ENCODE measurements at regions not wholly inside any gene's neighbourhood (a gene's known extent, or its start where the extent isn't known, plus 50 kb on each side); places are given as distances from the start of the nearest gene placed in this dataset.

DNA sequence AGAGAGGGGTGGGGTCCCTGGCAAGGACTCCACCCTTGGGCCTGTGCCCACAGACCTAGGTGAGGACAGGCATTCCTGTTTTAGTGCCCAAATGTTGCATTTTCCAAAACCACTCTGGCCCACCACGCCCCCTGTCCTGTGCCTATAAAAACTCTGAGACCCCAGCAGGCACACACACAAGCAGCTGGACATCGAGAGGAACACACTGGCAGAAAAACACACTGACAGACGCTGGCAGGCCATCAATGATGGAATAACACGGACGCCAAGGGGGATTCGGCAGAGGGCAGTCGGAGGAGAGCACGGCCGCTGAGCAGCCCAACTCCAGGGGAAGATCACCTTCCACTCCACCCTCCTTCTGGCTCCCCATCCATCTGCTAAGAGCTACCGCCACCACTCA is 386.9 kb upstream of the AUTS2 start:
- Histone ChIP-seq H2AFZ (ENCODE audit: low read length) (no peak overlapping the region), H2BK5ac (ENCODE audit: low read depth, low read length) (no peak overlapping the region), H3K4ac (replicated peaks; ENCODE audit: insufficient read length, low read depth, low read length) (no peak overlapping the region), H3K79me1 (ENCODE audit: low read depth, low read length) (no peaks in the 10 kb centered on the region), H3K23me2 (ENCODE audit: low read depth, low read length) (no peaks in the 10 kb centered on the region), H4K5ac (ENCODE audit: insufficient read length, low read depth, low read length) (no peak overlapping the region), H2BK15ac (ENCODE audit: low read length) (no peak overlapping the region), H3K27me3 (replicated peaks in 1 of 4; ENCODE audit: control insufficient read depth in 3 of 4, extremely low read depth in 1 of 4, insufficient read depth in 3 of 4, low read length in 3 of 4) (peaks cover 0 to 2% (median under 1%) of the 10 kb centered on the region in 4 experiments; a peak in 2 of 7 replicates), H4K20me1 (replicated peaks in 1 of 2; ENCODE audit: control insufficient read depth in 1 of 2, insufficient read depth in 2 of 2, low read length in 2 of 2) (no peaks in the 10 kb centered on the region), H3K4me3 (ENCODE audit: extremely low read depth in 1 of 4, insufficient read depth in 2 of 4, low read depth in 3 of 4, low read length in 4 of 4) (no peak overlapping the region), H3K56ac (replicated peaks; ENCODE audit: insufficient read length, low read depth, low read length) (no peak overlapping the region), H3K23ac (ENCODE audit: insufficient read length) (no peak overlapping the region), H2BK120ac (replicated peaks; ENCODE audit: low read depth, low read length) (no peak overlapping the region), H3K4me1 (replicated peaks in 1 of 4; ENCODE audit: control insufficient read depth in 3 of 4, insufficient read depth in 4 of 4, low read length in 3 of 4) (peaks cover 0 to 3% (median 0%) of the 10 kb centered on the region in 4 experiments; a peak in 2 of 7 replicates), H3K18ac (ENCODE audit: extremely low read depth, low read length) (no peak overlapping the region), H3K9ac (replicated peaks in 1 of 4; ENCODE audit: extremely low read depth in 1 of 4, low read depth in 3 of 4, low read length in 3 of 4) (no peak overlapping the region), H4K8ac (ENCODE audit: extremely low read depth, insufficient read depth, low read length) (no peak overlapping the region), H3K14ac (ENCODE audit: insufficient read length) (no peak overlapping the region), H3K27ac (ENCODE audit: low read depth, low read length) (no peak overlapping the region), H3K4me2 (ENCODE audit: insufficient read depth in 1 of 2, low read depth in 2 of 2, low read length in 2 of 2) (no peak overlapping the region), H4K91ac (replicated peaks; ENCODE audit: insufficient read length, low read length) (no peak overlapping the region), H3K36me3 (ENCODE audit: control insufficient read depth in 2 of 4, insufficient read depth in 4 of 4, low read length in 3 of 4) (no peaks in the 10 kb centered on the region), H2BK12ac (ENCODE audit: low read depth, low read length) (no peak overlapping the region), H2AK5ac (ENCODE audit: low read depth, low read length) (no peak overlapping the region), H2BK20ac (ENCODE audit: low read length) (no peak overlapping the region), H3K79me2 (ENCODE audit: control insufficient read depth in 1 of 2, insufficient read depth in 2 of 2, low read length in 2 of 2) (no peaks in the 10 kb centered on the region), H3K9me3 (ENCODE audit: insufficient read depth in 2 of 2, low read depth in 1 of 2, low read length in 1 of 2) (no peaks in the 10 kb centered on the region)
- CTCF ChIA-PET (ENCODE audit: partially characterized antibody) = interaction anchor here (0.6 to 1.8 kb wide), 18 partner anchors 19 to 1726 kb away, joined by 3 to 7 read pairs (median 3); no protein-coding TSS in a partner anchor
- FAIRE-seq (no peak), DNase-seq (ENCODE audit: low read depth in 1 of 2, low spot score in 2 of 2) (no peak)
- POLR2A ChIA-PET (ENCODE audit: partially characterized antibody) = interaction anchor here (0.9 kb wide), 1 partner anchor 11 kb away, joined by 4 read pairs; no protein-coding TSS in a partner anchor
- WGBS, 2 experiments (ENCODE audit: extremely low coverage in 1 of 2, insufficient coverage in 1 of 2, insufficient read length in 1 of 2, insufficient replicate concordance in 2 of 2, low coverage in 1 of 2, low lambda C conversion rate in 2 of 2, missing lambda C conversion rate in 1 of 2) = 77% methylated on average over 10 of the region's 10 CpGs; no CpG with 5 or more reads in 1 of the 2 experiments
- no peak for TF ChIP-seq NANOG (IDR thresholded peaks at IDR 0.05; ENCODE audit: insufficient read depth, low read depth, low read length, poor library complexity, severe bottlenecking)
- TF ChIP-seq TEAD4 (IDR thresholded peaks at IDR 0.05; ENCODE audit: low read depth, low read length) = no peak
- no peak for TF ChIP-seq ZNF274 (IDR thresholded peaks at IDR 0.05; ENCODE audit: borderline replicate concordance, extremely low read depth, low read length)
- no peak for TF ChIP-seq CBX8 (IDR thresholded peaks at IDR 0.05; ENCODE audit: borderline replicate concordance, low read depth, low read length)
- no peak for TF ChIP-seq EZH2 (IDR thresholded peaks at IDR 0.05; ENCODE audit: low read depth, low read length, severe bottlenecking)
- no peak for TF ChIP-seq POLR2A (IDR thresholded peaks at IDR 0.05; ENCODE audit: control extremely low read depth in 1 of 2, low read depth in 2 of 2, low read length in 2 of 2)
- TF ChIP-seq EP300 (IDR thresholded peaks at IDR 0.05; ENCODE audit: borderline replicate concordance in 1 of 2, low read depth in 2 of 2, low read length in 2 of 2) = no peak
- no peak for TF ChIP-seq E2F6 (IDR thresholded peaks at IDR 0.05)
- no peak for TF ChIP-seq JUND (IDR thresholded peaks at IDR 0.05; ENCODE audit: low read length)
- no peak for TF ChIP-seq TCF12 (IDR thresholded peaks at IDR 0.05; ENCODE audit: low read depth, low read length)
- TF ChIP-seq GABPA (IDR thresholded peaks at IDR 0.05; ENCODE audit: borderline replicate concordance, insufficient read depth, low read length) = no peak
- no peak for TF ChIP-seq HDAC6 (IDR thresholded peaks at IDR 0.05; ENCODE audit: low read depth, low read length)
- TF ChIP-seq CBX5 (IDR thresholded peaks at IDR 0.05; ENCODE audit: low read depth, low read length) = no peak
- TF ChIP-seq RBBP5 (IDR thresholded peaks at IDR 0.05; ENCODE audit: borderline replicate concordance, low read depth, low read length) = no peak

Measured in H1 (cell line).